ENCODE measurements at regions not wholly inside any gene's neighbourhood (a gene's known extent, or its start where the extent isn't known, plus 50 kb on each side); places are given as distances from the start of the nearest gene placed in this dataset.

DNA sequence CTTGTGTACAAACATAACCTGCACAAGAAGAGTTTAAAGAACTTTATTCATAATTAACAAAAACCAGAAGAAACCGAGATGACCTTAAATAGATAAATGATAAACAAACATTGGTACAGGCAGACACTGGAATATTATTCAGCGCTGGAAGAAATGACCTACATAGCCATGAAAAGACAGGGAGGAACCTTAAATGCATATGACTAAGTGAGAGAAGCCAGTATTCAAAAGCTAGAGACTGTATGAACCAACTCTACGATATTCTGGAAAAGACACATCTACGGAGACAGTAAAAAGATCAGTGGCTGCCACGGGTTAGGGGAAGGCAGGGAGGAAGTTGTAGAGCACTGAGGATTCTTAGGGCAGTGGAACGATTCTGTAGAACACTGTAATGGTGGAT is 333.8 kb upstream of the AKR1E2 start:
- POLR2A ChIA-PET, result no interaction called here
- Histone ChIP-seq H3K36me3 (ENCODE audit: control insufficient read depth, insufficient read depth, low read length) (no peaks in the 10 kb centered on the region), H3K4me3 (ENCODE audit: low read depth, low read length) (no peak overlapping the region), H3K27me3 (ENCODE audit: control insufficient read depth, insufficient read depth, low read length) (no peaks in the 10 kb centered on the region)
- CTCF ChIA-PET, result interaction anchor here (0.6 kb wide), 1 partner anchor 134 kb away, joined by 3 read pairs; no protein-coding TSS in a partner anchor
- TF ChIP-seq, protein P1, sequence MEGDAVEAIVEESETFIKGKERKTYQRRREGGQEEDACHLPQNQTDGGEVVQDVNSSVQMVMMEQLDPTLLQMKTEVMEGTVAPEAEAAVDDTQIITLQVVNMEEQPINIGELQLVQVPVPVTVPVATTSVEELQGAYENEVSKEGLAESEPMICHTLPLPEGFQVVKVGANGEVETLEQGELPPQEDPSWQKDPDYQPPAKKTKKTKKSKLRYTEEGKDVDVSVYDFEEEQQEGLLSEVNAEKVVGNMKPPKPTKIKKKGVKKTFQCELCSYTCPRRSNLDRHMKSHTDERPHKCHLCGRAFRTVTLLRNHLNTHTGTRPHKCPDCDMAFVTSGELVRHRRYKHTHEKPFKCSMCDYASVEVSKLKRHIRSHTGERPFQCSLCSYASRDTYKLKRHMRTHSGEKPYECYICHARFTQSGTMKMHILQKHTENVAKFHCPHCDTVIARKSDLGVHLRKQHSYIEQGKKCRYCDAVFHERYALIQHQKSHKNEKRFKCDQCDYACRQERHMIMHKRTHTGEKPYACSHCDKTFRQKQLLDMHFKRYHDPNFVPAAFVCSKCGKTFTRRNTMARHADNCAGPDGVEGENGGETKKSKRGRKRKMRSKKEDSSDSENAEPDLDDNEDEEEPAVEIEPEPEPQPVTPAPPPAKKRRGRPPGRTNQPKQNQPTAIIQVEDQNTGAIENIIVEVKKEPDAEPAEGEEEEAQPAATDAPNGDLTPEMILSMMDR (IDR thresholded peaks at IDR 0.05; ENCODE audit: insufficient read depth, low read depth, low read length), result no peak
- no peak for DNase-seq (ENCODE audit: low read depth)

DNA sequence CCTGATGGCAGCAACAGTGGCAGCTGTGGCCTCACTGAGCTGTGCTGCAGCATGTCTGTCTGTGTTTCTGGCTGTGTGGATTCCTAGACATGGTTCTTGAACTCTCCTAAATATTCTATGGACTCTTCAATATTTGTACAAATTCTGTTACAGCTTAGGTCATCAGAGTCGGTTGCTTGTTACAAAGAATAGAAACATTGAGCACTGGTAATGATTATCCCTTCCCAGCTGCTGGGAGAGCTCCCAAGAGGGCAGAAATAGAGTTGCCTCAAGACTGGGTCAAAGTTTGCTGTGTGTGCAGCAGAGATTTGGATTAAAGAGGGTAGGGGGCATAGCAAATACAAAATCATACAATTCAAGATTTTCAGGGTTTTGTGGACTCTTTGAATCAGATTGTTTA is 337.1 kb upstream of the AKR1E2 start:
- CTCF ChIA-PET, result no interaction called here
- no peaks in the 10 kb centered on the region for H3K27me3 ChIP-seq (ENCODE audit: control insufficient read depth, insufficient read depth, low read length)

DNA sequence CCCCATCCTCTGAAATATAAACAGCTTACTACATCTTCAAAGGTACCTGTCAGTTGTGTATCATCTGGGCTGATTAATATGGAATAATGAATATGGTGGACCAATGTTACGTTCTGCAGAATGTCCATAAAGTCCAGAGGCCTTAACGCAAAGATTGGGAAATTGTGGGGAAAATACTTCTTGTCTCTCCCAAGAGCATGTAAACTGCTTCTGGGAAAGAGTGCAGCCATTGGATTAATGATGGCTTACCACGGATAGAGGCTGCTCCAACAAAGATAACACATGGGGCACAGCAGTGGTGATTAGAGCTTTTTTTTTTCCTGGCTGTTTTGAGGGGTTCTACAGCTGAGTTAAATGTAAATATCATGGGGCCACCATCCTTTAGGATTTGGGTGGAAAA is 340.4 kb upstream of the AKR1E2 start:
- DNase-seq (ENCODE audit: low read depth), result no peak
- Histone ChIP-seq H3K27me3 (ENCODE audit: control insufficient read depth, insufficient read depth, low read length) (no peaks in the 10 kb centered on the region), H3K4me3 (ENCODE audit: low read depth, low read length) (no peak overlapping the region), H3K36me3 (ENCODE audit: control insufficient read depth, insufficient read depth, low read length) (no peaks in the 10 kb centered on the region)
- ChIA-PET CTCF (interaction anchor here (2.1 kb wide), 1 partner anchor 11 kb away, joined by 5 read pairs; no protein-coding TSS in a partner anchor), POLR2A (no interaction called here)
- TF ChIP-seq, protein P1 (IDR thresholded peaks at IDR 0.05; ENCODE audit: insufficient read depth, low read depth, low read length), result no peak

More for the DNA sequence above, 337.1 kb upstream of the AKR1E2 start:
- TF ChIP-seq, protein P1 (IDR thresholded peaks at IDR 0.05; ENCODE audit: insufficient read depth, low read depth, low read length), result no peak
- no peak overlapping the region for H3K4me3 ChIP-seq (ENCODE audit: low read depth, low read length)
- no peak for DNase-seq (ENCODE audit: low read depth)
- POLR2A ChIA-PET, result interaction anchor here (0.7 kb wide), 1 partner anchor 10 kb away, joined by 21 read pairs; no protein-coding TSS in a partner anchor
- H3K36me3 ChIP-seq (ENCODE audit: control insufficient read depth, insufficient read depth, low read length), result no peaks in the 10 kb centered on the region

DNA sequence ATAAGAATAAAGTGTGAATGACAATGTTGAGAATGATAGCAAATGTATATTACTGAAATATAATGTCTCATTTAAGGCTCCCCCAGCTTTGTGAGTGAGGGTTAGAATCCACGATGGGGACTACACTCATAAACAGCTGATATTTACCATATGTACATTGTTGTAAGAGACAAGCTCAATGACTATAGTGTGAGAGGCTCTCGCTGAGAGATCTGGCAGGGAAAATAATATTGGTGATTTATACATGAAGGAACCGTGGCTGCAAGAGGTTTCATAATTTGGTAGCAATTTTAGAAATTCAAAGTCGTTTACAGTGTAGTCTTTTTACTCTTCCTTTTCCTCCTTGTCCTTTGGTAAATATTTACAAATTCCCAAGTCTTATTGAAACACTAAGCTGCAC is 342.2 kb upstream of the AKR1E2 start:
- CTCF ChIA-PET, result no interaction called here
- POLR2A ChIA-PET, result no interaction called here
- H3K27me3 ChIP-seq (ENCODE audit: control insufficient read depth, insufficient read depth, low read length), result no peaks in the 10 kb centered on the region
- H3K36me3 ChIP-seq (ENCODE audit: control insufficient read depth, insufficient read depth, low read length), result no peaks in the 10 kb centered on the region
- no peak overlapping the region for H3K4me3 ChIP-seq (ENCODE audit: low read depth, low read length)
- TF ChIP-seq, protein P1 (IDR thresholded peaks at IDR 0.05; ENCODE audit: insufficient read depth, low read depth, low read length), result no peak
- no peak for DNase-seq (ENCODE audit: low read depth)

DNA sequence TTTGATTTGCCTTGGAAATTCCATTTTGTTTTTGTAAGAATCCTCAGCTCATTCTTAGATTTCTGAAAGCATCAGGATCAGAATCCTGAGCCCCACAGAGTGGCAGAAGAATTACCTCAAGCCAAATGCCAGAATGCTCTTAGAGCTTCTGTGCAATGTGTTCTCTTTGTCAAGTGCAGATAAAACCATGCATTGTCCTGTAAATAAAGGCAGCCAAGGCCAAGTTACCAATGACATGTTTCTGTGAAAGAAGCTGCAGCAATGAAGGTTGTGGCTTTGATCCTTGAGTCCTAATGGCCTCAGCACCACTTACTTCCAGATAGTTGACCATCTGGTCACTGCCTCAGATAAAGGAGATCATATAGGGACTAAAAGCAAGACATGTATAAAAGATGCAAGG is 343.3 kb upstream of the AKR1E2 start:
- no peak overlapping the region for H3K4me3 ChIP-seq (ENCODE audit: low read depth, low read length)
- H3K36me3 ChIP-seq (ENCODE audit: control insufficient read depth, insufficient read depth, low read length), result no peaks in the 10 kb centered on the region
- no peak for DNase-seq (ENCODE audit: low read depth)
- H3K27me3 ChIP-seq (ENCODE audit: control insufficient read depth, insufficient read depth, low read length), result no peaks in the 10 kb centered on the region
- POLR2A ChIA-PET, result no interaction called here
- CTCF ChIA-PET, result no interaction called here
- TF ChIP-seq, protein P1 (IDR thresholded peaks at IDR 0.05; ENCODE audit: insufficient read depth, low read depth, low read length), result no peak
